DMS53 (cell line): ENCODE measurements at regions not wholly inside any gene's neighbourhood (a gene's known extent, or its start where the extent isn't known, plus 50 kb on each side); places are given as distances from the start of the nearest gene placed in this dataset.

Experiments used
- DNase-seq: peaks from one replicate; lab custom pipeline; 2025; lab: John Stamatoyannopoulos, UW

DNA sequence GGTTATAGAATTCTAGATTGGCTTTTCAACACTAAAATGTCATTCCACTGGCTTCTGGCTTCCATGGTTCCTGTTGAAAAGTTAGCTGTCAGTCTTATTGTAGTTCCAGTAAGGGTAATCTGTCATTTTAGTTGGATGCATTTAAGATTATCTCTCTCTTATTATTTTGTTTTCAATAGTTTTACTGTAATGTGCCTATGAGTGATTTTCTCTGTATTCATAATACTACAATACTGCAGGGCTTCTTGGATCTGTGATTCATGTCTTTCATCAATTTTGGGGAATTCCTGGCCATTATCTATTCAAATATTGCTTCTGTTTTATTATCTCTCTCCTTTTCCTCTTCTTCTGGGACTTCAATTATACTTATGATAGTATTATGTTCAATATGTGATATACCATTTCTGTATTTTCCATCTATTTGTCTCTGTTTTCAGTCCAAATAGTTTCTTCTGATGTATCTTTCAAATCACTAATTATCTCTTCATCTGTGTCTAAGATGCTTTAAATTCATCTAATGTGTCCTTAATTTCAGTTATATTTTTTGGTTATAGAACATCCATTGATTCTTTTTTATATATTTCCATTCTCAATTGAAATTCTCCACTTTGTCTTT, 101.5 kb downstream of the KCTD15 start:
- no peak for DNase-seq

DNA sequence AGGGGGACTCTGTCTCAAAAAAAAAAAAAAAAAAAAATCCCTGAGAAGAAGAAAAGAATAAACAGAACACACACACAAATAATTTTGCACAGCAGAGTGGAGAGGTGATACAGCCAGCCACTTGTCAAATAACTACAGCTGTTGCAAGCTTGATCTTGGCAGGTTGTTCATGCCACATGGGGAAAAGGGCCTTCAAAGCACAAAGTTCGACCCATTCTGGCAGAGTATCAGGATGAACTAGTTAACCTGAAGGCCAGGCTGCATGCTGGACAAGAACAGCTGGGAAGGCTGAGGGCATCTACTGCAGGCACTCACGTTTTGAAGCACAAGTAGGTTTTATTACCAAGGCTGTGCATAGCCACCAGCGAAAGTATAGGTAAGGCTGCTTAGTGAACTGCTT, 104.1 kb downstream of the KCTD15 start:
- no peak for DNase-seq

DNA sequence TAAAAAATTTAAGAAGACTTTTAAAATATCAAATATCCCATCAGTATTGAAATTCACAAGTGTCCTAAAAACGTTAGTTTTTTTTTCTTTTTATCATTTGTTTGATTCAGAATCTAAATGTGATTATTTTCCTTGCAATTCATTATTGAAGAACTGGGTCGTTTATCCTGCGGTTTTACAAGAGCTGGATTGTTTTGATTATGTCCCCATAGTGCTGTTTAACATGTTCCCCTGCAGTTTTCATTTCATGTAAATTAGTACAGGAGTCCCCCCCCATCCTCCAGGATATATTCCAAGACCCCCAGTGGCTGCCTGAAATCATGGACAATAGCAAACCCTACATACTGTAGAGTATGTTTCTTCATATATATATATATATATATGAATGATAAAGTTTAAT, 105.7 kb downstream of the KCTD15 start:
- no peak for DNase-seq

DNA sequence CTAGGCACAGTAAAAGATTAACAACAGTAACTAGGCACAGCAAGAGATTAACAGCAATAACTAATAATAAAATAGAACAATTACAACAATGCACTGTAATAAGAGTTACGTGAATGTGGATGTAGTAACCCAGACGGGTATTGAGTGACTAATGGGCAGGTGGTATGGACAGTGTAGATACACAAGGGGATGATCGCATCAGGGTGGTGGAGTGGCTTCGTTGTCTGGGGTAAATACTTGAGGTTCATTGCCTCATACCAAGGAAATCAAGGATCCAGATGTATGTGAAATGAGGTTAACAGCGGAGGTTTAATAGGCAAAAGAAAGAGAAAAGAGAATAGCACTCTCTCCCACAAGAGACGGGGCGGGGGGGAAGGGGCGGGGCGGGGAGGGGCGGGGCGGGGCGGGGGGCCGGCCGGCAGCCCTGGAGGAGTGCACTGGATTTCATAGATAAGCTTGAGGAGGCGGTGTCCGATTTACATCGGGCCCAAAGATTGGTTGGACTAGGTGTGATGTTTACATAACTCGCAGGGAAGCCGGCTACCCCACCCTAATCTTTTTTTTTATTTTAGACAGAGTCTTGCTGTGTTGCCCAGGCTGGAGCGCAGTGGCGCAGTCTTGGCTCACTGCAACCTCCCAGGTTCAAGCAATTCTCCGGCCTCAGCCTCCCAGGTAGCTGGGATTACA, 106.3 kb downstream of the KCTD15 start:
- no peak for DNase-seq

DNA sequence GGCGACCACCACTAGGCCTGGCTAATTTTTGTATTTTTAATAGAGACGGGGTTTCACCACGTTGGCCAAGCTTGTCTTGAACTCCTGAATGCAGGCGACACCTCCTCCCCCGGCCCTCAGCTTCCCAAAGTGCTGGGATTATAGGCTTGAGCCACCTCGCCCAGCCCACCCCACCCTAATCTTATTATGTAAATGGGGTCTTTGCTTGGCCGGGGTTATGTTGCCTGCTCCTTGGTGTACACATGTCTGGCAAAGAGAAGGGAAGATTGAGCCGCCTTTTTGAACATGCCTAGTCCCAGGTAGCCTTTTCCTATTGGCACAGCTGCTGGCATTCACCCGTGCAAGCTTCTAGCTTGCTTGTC, 106.8 kb downstream of the KCTD15 start:
- no peak for DNase-seq

DNA sequence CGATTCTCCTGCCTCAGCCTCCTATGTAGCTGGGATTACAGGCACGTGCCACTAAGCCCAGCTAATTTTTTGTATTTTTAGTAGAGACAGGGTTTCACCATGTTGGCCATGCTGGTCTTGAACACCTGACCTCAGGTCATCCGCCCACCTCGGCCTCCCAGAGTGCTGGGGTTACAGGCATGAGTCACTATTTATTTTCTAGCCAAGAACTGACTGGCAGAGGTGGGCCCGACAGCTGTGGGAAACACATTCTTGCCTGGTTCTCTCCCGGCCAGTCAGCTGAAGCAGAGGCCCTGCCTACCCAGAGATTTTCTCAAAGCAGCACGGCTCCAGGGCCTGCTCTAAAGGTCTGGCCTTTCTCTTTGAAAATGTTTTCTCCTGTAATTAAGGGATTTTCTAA, 108.0 kb downstream of the KCTD15 start:
- DNase-seq = no peak

DNA sequence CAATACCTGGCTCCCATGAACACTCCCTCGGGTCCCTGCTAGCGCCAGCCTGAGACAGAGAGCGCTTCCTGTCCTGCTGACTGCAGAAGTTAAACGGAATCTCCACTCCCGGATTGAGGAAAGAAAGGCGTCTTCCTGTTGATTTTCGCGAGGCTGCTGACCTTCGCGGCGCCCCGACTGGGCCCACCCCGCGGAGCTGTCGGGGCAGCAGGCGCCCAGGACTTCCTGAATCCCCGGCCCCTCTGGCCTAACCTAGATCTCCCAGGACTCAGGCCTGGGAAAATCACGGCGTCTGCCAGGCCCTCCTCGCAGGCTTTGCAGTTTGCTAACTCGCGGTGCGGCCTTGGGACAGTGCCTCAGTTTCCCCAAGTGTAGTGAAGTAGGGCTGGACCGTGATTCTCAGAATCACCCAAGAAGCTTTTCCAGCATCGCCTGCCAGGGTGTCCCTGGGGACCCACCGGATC, 108.8 kb downstream of the KCTD15 start:
- DNase-seq = no peak

DNA sequence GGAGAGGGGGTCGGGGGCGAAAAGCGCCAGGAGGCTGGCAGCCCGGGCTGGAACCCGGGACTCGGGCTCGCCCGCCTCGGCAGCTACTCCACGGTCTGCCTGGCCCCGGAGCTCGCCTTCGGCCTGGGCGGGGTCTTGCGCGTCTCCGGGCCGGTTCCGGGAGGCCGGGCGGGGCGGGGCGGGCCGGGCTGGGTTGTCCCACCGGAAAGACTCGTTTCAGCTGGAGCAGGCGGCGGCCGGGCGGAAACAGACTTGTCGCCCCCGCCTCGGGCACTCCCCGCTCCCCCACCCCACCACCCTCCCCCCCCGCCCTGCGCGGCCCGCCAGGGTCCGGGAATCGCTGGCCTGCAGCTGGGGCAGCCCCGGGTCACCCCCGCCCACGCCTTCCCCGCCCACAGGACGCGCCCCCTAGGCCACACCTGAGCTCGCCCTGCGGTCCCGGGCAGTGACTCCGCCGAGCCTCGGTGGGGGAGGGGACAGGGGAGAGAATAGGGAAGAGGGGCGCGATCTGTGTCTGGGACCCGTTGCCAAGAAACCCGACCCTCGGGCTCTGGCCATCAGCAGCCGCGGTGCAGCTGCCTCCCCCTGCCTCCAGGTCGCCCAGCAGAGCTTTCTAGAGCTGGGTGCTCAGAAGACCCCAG, 109.4 kb downstream of the KCTD15 start:
- DNase-seq = no peak

DNA sequence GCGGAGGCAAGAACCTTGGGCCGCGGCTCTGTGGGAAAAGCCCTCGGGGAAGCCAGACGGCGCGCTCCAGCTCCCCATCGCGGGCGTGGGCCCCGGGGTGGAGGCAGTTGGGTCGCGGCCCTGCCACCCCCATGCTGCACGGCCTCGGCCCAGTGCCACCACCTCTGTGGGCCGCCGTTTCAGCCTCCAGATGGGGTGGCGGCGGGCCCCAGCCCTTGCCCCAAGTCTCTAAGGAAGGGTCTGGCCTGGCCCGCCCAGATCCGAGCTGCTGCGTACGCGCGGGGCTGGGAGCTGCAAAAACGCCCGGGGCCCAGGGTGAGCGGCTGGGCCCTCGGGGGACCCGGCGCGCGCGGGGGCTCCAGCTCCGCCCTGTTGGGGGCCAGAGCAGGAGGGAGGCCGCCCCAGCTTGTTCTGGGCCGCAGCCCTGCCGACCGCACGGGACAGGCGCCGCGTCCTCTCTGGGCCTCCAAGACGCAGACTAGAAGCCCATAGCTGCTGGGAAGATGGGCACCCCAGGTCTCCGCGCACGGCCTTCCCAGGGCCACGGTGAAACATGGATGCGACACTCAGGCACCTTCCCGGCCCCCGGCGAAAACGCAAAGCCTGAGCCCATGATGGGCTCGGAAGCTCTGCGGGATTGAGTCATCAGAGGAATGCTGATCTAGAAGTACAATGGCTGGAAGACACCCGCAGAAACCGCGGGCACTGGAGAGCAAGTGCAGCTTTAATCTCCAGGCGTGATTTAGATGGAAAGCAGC, 110.1 kb downstream of the KCTD15 start:
- DNase-seq = no peak

DNA sequence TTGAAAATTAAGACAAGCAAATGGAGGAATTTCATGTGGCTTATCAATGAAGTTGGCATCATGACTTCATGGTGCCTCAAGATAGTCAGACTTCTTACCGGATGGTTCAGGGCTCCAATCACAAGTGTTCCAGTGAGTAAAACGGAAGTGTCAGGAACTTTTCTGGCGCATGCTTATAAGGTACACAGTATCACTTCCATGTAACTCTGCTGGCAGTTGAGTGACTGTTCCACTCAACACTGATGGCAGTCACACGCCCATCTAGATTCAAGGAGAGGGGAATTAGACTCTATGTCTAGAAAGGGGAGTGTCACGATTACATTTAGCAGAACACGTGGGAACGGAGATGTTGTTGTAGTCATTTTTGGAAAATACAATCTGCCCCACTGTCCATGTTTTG, 114.3 kb downstream of the KCTD15 start:
- no peak for DNase-seq

DNA sequence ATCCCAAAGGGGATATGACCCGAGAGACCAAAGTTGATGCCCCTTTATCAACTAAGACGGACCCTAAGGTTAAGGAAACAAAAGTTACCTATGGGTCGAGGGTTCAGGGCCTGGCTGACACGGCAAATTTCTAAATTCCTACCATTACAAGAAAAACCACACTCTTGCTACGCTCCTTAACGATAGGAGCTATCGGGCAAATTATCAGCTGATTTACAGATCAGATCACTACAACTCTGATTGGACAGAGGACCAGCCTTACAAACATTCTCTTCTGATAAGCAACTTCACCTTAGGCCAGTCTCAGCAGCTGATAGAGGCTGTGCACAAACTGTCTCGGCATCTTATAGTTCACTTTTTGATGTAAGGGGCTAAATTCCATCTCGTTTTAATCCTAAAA, 117.9 kb downstream of the KCTD15 start:
- no peak for DNase-seq

DNA sequence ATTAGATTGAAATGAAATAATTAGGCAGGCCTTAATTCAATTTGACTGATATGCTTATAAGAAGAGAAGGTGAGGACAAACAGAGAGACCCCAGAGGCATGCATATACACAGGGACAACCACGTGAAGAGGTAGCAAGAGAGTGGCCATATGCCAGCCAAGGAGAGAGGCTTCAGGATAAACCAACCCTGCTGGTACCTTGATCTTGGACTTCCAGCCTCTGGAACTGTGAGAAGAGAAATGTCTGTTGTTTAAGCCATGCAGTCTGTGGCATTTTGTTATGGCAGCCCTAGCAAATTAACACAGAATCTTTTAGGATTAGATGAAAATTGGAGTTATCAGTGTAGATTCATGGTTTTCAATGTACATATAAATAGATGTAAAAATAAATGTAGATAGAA, 120.1 kb downstream of the KCTD15 start:
- DNase-seq = no peak

DNA sequence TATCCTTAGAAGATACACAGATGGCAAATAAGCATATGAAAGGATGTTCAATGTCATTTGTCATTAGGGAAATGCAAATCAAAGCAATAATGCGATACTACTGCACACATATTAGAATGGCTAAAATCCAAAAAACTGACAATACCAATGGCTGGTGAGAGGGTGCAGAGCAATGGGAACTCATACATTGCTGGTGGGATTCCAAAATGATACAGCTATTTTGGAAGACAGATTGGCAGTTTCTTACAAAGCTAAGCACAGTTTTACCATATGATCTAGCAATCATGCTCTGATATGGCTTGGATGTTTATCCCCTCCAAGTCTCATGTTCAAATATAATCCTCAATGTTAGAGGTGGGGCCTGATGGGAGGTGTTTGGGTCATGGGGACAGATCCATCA, 122.6 kb downstream of the KCTD15 start:
- DNase-seq = no peak

DNA sequence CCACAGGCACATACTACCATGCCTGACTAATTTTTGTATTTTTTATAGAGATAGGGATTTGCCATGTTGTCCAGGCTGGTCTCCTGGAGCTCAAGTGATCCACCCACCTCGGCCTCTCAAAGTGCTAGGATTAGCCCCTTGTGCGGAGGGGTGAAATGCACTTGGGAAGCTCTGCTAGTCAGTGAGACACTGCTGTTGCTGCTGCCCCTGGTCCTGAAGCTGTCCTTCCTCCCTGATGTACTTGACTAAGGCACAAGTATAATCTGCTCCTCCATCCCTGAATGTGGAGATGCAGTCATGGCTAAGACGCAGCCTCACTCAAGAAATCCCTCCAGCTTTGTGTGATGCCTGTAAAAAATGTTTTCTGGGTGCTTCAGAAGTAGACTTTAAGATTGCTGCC, 124.5 kb downstream of the KCTD15 start:
- no peak for DNase-seq

DNA sequence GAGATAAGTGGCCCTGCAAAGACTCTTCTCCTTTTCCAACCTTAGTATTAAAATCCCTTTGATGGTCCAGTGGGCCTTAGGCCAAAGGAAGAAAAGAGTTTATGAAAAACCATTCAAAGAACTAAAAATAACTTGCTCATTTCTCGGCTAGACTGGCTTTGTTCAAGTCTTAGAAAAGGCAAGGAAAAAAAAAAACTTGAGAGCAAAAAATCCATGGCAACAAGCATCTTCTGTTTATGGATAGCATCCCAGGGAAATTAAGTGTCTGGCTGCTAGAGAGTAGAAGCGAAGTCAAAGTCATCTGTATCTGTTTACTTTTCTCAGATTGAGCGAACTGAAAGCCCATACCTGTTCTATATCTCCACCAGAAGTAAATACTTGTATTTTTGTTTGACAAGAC, 129.6 kb downstream of the KCTD15 start:
- no peak for DNase-seq

DNA sequence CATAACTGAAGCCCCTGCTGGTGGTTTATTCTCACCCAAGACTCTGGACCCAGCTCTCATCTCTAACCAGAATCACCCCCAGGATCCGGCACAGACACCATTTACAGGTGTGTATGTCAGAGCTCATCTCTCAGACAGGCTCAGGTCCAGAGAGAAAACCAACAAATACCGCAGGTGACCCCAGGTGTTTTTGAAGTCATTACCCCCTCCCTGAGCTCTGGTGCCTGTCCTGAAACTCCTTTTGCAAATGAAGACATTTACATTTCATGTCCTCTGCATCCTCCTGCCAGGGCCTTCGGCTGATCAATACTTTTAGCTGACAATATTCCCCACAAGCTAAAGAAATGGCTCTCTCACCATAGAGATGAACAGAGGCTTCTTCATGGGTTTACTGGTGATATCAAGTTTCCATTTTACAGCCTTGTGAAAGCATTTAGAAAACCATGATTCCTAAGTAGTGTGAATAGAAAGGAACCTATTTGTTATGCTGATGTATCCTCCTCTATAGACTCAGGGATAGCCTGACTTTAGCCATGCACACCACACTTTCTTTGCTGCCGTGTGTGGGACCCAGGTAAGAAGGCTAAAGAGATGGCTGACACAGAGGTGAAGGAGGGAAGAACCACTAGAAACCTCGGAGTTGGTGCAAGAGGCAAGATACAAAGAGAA, 131.3 kb downstream of the KCTD15 start:
- DNase-seq = no peak

DNA sequence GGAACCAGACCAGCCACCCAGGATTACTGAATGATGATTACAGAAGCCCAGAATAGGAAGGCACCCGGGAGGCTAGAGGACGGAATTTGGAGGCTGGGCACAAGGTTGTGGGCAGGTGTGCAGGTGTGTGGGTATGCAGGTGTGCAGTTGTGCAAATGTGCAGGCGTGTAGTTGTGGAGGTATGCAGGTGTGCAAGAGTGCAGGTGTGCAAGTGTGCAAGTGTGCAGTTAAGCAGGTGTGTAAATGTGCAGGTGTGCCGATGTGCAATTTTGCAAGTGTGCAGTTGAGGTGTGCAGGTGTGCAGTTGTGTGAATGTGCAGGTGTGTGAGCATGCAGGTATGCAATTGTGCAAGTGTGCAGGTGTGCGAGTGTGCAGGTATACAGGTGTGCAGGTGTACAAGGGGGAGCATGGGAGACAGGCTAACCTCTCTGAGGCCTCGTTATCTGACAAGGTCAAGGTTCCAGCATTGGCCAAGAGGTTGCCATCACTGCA, 131.8 kb downstream of the KCTD15 start:
- DNase-seq = no peak

DNA sequence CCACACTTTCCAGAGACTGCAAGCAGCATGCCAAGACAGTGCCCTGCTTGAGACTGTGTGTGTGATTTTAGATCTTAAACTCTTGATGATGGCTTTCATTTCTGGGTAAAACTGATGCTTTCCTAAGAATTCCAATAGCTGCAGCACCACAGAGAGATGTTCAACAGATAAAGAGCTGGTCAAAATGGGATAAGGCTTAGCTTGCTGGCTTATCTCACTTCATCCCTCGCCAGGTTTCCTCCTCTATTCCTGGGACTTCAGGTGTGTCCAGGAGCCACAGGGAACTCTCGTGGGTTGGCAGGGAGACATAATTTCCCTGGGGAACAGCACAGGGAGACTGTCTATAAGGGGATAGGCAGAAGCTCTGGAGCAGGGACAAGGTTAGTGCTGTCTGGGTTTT, 137.3 kb downstream of the KCTD15 start:
- no peak for DNase-seq

DNA sequence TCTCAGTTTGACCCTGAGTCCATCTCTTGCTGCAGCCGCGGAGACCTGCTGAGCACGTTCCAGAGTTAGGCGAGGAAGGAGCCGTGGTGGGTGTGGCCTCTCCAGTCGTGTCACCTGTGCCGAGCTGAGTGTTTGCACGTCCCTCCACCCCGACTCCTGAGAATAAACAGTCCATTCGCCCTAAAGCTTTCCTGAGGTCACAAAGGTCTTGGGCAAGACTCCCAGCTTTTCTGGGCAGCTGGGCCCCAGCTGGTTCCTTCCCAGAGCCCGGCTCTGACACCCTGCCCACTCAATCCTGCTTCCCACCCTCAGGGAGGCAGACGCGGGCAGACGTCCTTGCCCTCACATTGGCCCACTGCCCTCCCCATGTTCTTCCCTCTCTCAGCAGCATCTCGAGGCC, 142.2 kb downstream of the KCTD15 start:
- DNase-seq = no peak

DNA sequence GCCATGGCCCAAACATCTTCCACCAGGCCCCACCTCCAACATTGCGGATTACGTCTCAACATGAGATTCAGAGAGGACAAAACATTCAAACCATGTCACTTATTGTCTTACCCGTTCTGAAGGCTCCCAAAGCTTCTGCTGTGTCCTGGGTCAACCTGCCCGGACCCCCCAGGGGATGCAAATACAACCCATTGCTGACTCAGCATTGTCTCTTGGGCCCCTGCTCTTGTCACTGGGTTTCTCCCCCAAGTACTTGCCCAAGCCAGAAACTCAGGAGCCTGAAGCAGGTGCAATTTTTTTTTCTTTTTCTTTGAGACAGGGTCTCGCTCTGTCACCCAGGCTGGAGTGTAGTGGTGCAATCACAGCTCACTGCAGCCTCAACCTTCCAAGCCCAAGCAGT, 144.5 kb downstream of the KCTD15 start:
- DNase-seq = no peak

DNA sequence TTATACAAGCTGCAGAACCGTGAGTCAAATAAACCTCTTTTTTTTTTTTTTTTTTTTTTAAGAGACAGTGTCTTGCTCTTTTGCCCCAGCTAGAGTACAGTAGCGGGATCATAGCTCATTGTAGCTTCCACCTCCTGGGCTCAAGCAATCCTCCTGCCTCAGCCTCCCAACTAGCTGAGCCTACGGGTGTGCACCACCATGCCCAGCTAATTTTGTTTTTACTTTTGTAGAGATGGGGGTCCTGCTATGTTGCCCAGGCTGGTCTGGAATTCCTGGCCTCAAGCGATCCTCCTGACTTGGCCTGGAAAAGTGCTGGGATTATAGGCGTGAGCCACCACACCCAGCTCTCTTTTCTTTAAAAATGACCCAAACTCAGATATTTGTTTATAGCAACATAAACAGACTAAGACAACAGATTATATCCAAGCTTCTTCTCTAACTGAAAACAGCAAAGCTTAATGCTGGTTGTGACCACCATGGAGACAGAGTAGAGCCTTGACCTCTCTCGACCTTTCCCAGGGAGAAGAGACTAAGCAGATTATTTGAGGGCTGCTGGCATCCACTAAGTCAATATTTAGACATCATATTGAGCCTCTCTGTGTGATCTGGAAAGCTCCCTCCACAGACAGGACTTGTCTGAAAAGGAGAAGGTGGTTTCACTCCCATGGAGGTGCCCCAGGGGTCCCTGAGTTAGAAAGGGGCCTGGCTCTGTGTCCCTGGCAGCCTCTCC, 150.0 kb downstream of the KCTD15 start:
- no peak for DNase-seq
